Choroid plexus epithelial cell (primary cell): ENCODE measurements at regions not wholly inside any gene's neighbourhood (a gene's known extent, or its start where the extent isn't known, plus 50 kb on each side); places are given as distances from the start of the nearest gene placed in this dataset.
A peak's percentile ranks its signal among the peaks of the same experiment; 100 is the strongest.

Source experiments
- DNase-seq: peaks from one replicate; pipeline ENCODE4 v3.0.0-alpha.2; 2010; ENCODE audit warnings: low read depth
- H3K4me3 ChIP-seq: 2 replicates; pipeline ENCODE4 v1.5.1; 2011; ENCODE audit warnings: low read depth, mild to moderate bottlenecking, control low read depth, low read length, moderate library complexity
- TF ChIP-seq, protein P1 (sequence below): conservative IDR thresholded peaks from 2 replicates; pipeline ENCODE4 v1.5.1; 2011; ENCODE audit warnings: low read depth, mild to moderate bottlenecking, control low read depth, inconsistent platforms, low read length, moderate library complexity

DNA sequence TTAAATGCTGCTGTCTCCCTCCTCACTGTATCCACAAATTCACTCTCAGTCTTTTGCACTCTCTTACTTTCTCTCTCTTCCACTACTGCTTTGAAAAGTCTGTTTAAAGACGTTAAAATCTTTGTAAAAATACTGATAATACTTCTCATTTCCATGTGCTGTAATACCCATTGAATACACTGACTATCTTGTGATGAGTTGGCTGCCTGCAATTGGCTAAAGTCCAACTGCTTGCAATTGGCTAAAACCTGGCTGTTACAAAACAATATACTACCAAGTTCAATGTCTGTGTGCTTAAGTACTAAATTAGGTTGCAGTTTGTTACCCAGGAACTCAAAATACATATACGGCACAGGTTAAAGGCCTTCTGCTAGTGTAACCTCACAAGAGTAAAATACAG lies 264.8 kb downstream of the THBS2 start:
- no peak overlapping the region for H3K4me3 ChIP-seq
- TF ChIP-seq, protein P1, sequence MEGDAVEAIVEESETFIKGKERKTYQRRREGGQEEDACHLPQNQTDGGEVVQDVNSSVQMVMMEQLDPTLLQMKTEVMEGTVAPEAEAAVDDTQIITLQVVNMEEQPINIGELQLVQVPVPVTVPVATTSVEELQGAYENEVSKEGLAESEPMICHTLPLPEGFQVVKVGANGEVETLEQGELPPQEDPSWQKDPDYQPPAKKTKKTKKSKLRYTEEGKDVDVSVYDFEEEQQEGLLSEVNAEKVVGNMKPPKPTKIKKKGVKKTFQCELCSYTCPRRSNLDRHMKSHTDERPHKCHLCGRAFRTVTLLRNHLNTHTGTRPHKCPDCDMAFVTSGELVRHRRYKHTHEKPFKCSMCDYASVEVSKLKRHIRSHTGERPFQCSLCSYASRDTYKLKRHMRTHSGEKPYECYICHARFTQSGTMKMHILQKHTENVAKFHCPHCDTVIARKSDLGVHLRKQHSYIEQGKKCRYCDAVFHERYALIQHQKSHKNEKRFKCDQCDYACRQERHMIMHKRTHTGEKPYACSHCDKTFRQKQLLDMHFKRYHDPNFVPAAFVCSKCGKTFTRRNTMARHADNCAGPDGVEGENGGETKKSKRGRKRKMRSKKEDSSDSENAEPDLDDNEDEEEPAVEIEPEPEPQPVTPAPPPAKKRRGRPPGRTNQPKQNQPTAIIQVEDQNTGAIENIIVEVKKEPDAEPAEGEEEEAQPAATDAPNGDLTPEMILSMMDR: no peak
- peak; percentile 78 for DNase-seq

DNA sequence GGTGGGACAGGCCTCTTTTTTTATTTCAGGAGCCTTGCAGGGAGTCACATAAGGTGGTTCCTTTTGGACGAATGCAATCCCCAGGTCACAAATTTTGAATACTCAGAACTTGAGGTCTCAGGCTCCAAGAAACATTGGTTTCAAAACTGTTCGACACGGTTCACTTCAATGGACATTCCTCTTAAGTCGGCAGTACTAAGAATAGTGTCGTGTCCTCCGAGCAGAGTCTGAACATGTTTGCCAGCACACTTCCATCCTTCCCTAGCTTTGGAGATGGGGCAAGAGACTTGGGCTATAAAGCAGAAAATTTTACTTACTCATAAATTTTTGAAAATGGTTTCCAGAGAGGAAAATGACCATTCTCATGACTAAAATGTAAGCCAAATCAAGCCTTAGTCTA lies 265.4 kb downstream of the THBS2 start:
- DNase-seq: no peak
- TF ChIP-seq, protein P1: no peak
- no peak overlapping the region for H3K4me3 ChIP-seq

DNA sequence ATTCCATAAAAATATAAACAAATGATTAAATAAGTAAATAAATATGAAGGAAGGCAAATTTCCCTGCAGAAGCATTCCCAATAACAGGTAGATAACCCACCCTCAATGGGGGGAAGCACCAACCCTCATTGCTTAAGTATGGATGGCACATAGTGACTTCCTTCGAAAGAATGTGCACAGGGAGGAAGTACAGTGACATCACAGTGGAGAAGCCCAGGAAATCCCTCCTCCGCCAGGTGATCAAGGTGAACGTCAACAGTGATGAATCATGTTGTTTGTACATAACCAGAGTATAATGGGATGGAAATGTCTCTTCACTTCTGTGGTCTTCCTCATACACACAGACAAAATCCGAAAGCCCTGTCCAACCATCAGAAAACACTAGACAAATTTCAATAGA lies 267.9 kb downstream of the THBS2 start:
- no peak for DNase-seq
- H3K4me3 ChIP-seq: no peak overlapping the region
- TF ChIP-seq, protein P1: no peak

DNA sequence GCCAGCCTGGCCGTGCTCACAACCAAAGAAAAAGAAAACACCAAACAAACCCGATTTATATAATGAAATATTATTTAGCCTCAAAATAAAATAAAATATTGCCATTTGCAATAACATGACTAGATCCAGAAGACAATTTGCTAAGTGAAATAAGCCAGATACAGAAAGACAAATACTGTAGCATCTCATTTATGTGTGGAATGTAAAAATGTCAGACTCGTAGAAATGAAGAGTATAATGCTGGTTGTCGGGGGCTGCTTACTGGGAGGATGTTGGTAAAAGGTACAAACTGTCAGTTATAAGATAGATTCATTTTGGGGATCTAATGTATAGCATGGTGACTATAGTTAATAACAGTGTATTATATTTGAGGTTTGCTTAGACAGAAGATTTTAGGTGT lies 269.7 kb downstream of the THBS2 start:
- DNase-seq: no peak
- no peak overlapping the region for H3K4me3 ChIP-seq
- TF ChIP-seq, protein P1: no peak

DNA sequence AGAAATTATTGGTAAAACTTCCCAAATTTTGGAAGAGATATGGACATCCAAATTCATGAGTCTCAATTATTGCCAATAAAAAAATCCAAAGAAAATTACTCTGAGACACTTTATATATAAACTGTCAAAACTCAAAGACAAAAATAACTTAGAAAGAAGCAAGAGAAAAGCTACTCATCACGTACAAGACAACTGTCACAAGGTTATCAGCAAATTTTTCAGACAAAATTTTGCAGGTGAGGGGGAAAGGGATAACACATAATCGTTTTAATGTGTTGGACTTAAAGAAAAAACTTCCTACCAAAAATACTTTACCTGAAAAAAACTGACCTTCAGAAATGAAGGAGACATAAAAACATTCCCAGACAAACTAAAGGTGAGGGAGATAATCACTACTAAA lies 272.5 kb downstream of the THBS2 start:
- DNase-seq: no peak
- TF ChIP-seq, protein P1: no peak
- H3K4me3 ChIP-seq: no peak overlapping the region

DNA sequence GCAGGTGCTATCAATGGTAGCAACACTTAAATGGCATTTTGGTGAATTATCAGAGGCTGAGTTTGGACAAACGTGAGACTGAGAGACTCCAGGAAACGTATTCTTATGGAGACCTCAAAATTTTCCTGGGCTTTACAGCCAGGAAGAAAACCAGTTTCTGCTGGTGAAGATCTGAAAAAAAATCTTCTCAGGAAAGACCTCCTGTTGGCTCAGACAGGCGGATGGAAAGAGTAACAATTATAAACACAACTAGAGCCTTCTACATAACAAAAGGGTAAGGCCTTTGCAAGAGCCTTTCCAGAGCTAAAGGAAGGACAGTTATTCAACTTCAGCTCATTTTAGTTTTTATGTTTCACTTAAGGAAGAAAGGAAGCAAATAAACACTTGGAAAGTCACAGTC lies 274.4 kb downstream of the THBS2 start:
- TF ChIP-seq, protein P1: no peak
- DNase-seq: no peak
- H3K4me3 ChIP-seq: no peak overlapping the region

DNA sequence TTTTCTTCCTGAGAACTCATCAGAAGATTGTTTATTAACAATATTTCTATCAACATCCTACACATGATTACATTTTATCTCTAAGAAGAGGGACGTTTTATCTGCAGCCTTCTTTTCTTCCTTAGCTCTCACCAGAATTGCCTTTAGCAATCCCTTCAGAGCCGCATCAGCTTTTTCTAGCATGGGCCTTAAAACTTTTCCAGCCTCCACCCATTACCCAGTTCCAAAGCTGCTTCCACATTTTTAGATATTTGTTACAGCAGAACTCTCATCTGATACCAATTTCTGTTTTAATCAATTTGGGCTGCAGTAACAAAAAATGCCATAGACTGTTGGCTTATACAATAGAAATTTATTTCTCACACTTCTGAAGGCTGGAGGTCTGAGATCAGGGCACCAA lies 281.5 kb downstream of the THBS2 start:
- TF ChIP-seq, protein P1: no peak
- no peak for DNase-seq
- no peak overlapping the region for H3K4me3 ChIP-seq
